ENCODE measurements at regions not wholly inside any gene's neighbourhood (a gene's known extent, or its start where the extent isn't known, plus 50 kb on each side); places are given as distances from the start of the nearest gene placed in this dataset.

GRCh38 chr3:150106740-150107428 is 136.2 kb upstream of the PFN2 start (continued):
- TF ChIP-seq CHD1 (IDR thresholded peaks at IDR 0.05; ENCODE audit: low read depth, low read length), result no peak

- intact Hi-C loops (cut with micrococcal nuclease), result no loop called here
- CTCF ChIA-PET, result no interaction called here
- DNase-seq, result no peak
These were observed 135.4 kb upstream of the PFN2 start for GRCh38 chr3:150105886-150106612.

More at GRCh38 chr3:150105886-150106612, 135.4 kb upstream of the PFN2 start:
- Histone ChIP-seq H3K4me1 (ENCODE audit: control insufficient read depth, insufficient read depth, low read length) (peaks cover 11% of the 10 kb centered on the region), H2BK15ac (ENCODE audit: low read depth, low read length) (peak overlapping the region; percentile 93), H4K5ac (ENCODE audit: low read depth, low read length) (peak overlapping the region; percentile 67), H2BK120ac (ENCODE audit: low read depth, low read length) (peak overlapping the region; percentile 83), H3K79me1 (ENCODE audit: low read depth in 1 of 2, low read length in 2 of 2) (no peaks in the 10 kb centered on the region), H4K8ac (ENCODE audit: low read depth in 2 of 2, low read length in 2 of 2) (peak overlapping the region; percentile 39 to 79; a peak in 3 of 4 replicates), H2AK5ac (ENCODE audit: low read depth, low read length) (peak overlapping the region; percentile 77), H3K36me3 (ENCODE audit: control insufficient read depth, insufficient read depth, low read length) (no peaks in the 10 kb centered on the region), H3K56ac (ENCODE audit: extremely low read depth, insufficient read depth, low read length) (peak overlapping the region; percentile 36; the same call in 1 of the 2 replicates), H3K4ac (ENCODE audit: low read depth, low read length) (peak overlapping the region; percentile 87), H3K23ac (ENCODE audit: low read depth, low read length) (peak overlapping the region; percentile 73), H3K9me1 (ENCODE audit: insufficient read depth, low read length) (peaks cover 7% of the 10 kb centered on the region), H3K27ac (ENCODE audit: insufficient read depth, low read length) (peak overlapping the region; percentile 56; the same call in 1 of the 2 replicates), H4K91ac (ENCODE audit: insufficient read depth, low read depth, low read length) (peak overlapping the region; percentile 87), H3K27me3 (ENCODE audit: control insufficient read depth, insufficient read depth, low read length) (no peaks in the 10 kb centered on the region), H3K9me3 (ENCODE audit: control insufficient read depth, insufficient read depth, low read length) (no peaks in the 10 kb centered on the region; the same call in 1 of the 2 replicates), H2AFZ (replicated peaks; ENCODE audit: low read length, poor library complexity) (no peak overlapping the region), H4K20me1 (ENCODE audit: insufficient read depth, low read length) (no peaks in the 10 kb centered on the region), H2BK20ac (ENCODE audit: low read depth, low read length) (peak overlapping the region; percentile 82), H2BK5ac (ENCODE audit: low read depth, low read length, poor library complexity, severe bottlenecking) (peak overlapping the region; percentile 75), H3K4me2 (ENCODE audit: low read depth, low read length) (peak overlapping the region; percentile 19; the same call in 1 of the 2 replicates), H2AK9ac (replicated peaks; ENCODE audit: low read depth, low read length, poor library complexity) (peak overlapping the region; percentile 3), H3K18ac (ENCODE audit: low read depth, low read length) (peak overlapping the region; percentile 80), H3K4me3 (ENCODE audit: insufficient read depth, low read depth, low read length) (no peak overlapping the region), H3K14ac (replicated peaks; ENCODE audit: low read depth, low read length) (peak overlapping the region; percentile 76), H3K9ac (ENCODE audit: low read depth, low read length) (no peak overlapping the region)
- POLR2A ChIA-PET (ENCODE audit: unreplicated experiment), result no interaction called here
- BruUV-seq (replicated peaks), result no TSS peak
- in situ Hi-C loops (cut with MboI; ENCODE audit: low sequenced_read_pairs) (no loop called here), dilution Hi-C loops (cut with HindIII; ENCODE audit: low sequenced_read_pairs, unreplicated experiment) (no loop called here)
- ATAC-seq (ENCODE audit: low read depth), result no peak
- TF ChIP-seq BHLHE40 (IDR thresholded peaks at IDR 0.05; ENCODE audit: low read depth, low read length) (no peak), USF2 (IDR thresholded peaks at IDR 0.05; ENCODE audit: low read depth, low read length) (no peak)
- WGBS, 2 experiments (ENCODE audit: extremely low coverage in 2 of 2, insufficient read length in 1 of 2), result no CpG with 5 or more reads among the region's 7 CpGs

Data from IMR-90 (cell line).